ENCODE measurements at regions not wholly inside any gene's neighbourhood (a gene's known extent, or its start where the extent isn't known, plus 50 kb on each side); places are given as distances from the start of the nearest gene placed in this dataset.

DNA sequence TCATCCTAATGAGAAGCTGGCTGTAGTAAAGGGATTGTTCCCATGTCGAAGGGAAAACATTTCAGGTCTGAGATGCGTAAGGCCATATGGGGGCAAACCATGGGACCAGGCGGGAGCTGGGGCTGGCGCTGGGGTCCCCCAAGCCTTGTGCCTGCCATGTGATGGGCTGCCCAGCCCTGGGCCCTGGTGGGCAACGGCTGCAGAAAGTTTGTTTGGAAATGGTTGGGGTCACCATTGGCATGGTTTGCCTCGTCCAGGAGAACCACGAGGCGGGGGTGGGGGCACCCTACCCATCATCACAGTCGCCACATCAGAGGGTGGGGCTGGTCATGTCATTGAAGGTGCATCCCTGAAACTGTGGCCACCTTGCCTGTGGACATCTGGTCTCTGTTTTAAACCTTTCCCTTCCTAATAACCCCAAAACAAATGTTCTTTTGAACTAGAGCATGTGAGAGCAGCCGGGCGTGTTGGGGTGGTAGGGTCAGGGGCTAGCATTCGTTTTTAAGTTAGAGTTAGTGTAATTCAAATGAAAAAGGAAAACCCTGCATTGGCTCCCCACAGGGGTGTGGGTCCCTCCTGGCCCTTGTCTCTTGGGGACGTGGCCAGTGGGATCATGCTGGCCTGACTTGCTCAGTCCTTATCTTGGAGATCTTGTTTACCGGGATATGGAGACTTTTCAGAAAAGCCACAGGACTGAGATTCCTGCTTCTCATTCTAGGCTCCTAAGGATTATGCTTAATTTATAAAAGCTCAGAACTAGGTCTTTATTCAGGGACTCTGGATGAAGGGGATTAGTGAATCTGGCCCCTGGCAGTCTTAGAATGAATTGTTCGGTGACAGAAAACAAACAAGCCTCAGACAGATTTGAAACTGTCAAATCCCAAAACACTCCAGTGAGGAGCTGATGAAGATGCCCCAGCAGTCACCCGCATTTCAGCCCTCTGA lies 98.5 kb downstream of the CTTN start:
- intact Hi-C loops (cut with DNase I) = no loop called here
- no peaks in the 10 kb centered on the region for H3K27me3 ChIP-seq
- H3K27ac ChIP-seq = no peak overlapping the region
- WGBS, 3 donors = 78 to 81% (median 78%) methylated on average over 16 of the region's 16 CpGs
- no peaks in the 10 kb centered on the region for H3K4me1 ChIP-seq (ENCODE audit: insufficient read depth)
- no peaks in the 10 kb centered on the region for H3K9me3 ChIP-seq
- DNase-seq = peak in 2 of 5 donors; percentile 1 to 20
- H3K36me3 ChIP-seq = no peaks in the 10 kb centered on the region
- no peak for TF ChIP-seq POLR2A (IDR thresholded peaks at IDR 0.05)
- TF ChIP-seq, protein P1, sequence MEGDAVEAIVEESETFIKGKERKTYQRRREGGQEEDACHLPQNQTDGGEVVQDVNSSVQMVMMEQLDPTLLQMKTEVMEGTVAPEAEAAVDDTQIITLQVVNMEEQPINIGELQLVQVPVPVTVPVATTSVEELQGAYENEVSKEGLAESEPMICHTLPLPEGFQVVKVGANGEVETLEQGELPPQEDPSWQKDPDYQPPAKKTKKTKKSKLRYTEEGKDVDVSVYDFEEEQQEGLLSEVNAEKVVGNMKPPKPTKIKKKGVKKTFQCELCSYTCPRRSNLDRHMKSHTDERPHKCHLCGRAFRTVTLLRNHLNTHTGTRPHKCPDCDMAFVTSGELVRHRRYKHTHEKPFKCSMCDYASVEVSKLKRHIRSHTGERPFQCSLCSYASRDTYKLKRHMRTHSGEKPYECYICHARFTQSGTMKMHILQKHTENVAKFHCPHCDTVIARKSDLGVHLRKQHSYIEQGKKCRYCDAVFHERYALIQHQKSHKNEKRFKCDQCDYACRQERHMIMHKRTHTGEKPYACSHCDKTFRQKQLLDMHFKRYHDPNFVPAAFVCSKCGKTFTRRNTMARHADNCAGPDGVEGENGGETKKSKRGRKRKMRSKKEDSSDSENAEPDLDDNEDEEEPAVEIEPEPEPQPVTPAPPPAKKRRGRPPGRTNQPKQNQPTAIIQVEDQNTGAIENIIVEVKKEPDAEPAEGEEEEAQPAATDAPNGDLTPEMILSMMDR (IDR thresholded peaks at IDR 0.05) = no peak
- no peak for TF ChIP-seq EP300 (IDR thresholded peaks at IDR 0.05)
- no peak overlapping the region for H3K4me3 ChIP-seq

DNA sequence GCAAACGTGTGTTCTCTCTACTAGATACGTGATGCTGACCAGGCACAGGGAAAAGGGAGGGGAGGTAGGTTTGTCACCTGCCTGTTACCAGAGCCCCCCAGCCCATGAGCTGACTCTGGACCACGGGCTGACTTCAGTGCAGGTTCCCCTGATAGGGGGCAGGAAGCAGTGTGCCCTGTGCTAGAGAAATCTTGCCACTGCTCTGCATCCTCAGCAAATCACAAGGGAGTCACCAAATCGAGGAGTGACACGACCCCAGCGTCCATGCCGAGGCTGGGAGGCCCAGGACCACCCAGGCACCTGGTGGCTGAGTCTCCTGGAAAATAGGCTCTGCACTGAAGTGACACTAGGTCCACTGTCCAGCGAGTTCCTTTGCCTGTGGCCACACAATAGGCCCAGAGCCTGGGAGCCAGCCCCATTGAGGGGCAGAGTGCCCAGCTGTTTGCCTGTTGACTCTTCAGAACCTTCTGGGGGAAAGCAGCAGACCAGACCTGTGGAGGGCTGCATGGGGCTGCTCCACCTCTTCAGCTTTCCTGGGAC lies 99.3 kb downstream of the CTTN start:
- WGBS, 3 donors = 62 to 70% (median 68%) methylated on average over 7 to 8 of the region's 8 CpGs
- Histone ChIP-seq H3K4me3 (no peak overlapping the region), H3K36me3 (no peaks in the 10 kb centered on the region), H3K9me3 (no peaks in the 10 kb centered on the region), H3K4me1 (ENCODE audit: insufficient read depth) (no peaks in the 10 kb centered on the region), H3K27ac (no peak overlapping the region), H3K27me3 (no peaks in the 10 kb centered on the region)
- intact Hi-C loops (cut with DNase I) = no loop called here
- DNase-seq = peak in 2 of 5 donors; percentile 7 to 16
- no peak for TF ChIP-seq EP300 (IDR thresholded peaks at IDR 0.05)
- no peak for TF ChIP-seq POLR2A (IDR thresholded peaks at IDR 0.05)
- TF ChIP-seq, protein P1 (IDR thresholded peaks at IDR 0.05) = no peak

DNA sequence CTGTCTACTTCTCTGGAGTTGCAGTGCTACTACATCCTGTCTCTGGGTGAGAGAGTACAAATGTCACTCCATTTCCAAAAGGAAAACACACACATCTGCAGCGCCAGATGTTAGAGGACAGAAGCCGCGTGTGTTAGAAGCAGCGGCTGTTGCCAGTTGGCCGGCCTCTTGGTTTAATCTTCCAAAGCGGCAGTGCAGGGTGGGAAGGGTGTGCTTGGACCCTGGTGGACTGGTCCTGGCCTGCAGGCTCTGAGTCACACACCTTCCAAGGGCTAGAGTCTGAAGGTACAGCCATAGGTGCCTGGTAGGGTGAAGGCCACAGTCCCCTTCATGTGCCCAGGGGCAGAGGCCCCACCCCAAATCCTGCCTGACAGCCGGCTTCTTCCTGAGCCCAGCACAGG lies 99.8 kb downstream of the CTTN start:
- H3K36me3 ChIP-seq = no peaks in the 10 kb centered on the region
- no peaks in the 10 kb centered on the region for H3K9me3 ChIP-seq
- TF ChIP-seq POLR2A (IDR thresholded peaks at IDR 0.05) = no peak
- TF ChIP-seq, protein P1 (IDR thresholded peaks at IDR 0.05) = no peak
- no peak for TF ChIP-seq EP300 (IDR thresholded peaks at IDR 0.05)
- intact Hi-C loops (cut with DNase I) = no loop called here
- 29 to 38% (median 31%) methylated on average over 7 of the region's 7 CpGs for WGBS, 3 donors
- H3K4me1 ChIP-seq (ENCODE audit: insufficient read depth) = no peaks in the 10 kb centered on the region
- H3K27me3 ChIP-seq = no peaks in the 10 kb centered on the region
- H3K4me3 ChIP-seq = no peak overlapping the region
- H3K27ac ChIP-seq = no peak overlapping the region
- DNase-seq = peak in 2 of 5 donors; percentile 2 to 5

DNA sequence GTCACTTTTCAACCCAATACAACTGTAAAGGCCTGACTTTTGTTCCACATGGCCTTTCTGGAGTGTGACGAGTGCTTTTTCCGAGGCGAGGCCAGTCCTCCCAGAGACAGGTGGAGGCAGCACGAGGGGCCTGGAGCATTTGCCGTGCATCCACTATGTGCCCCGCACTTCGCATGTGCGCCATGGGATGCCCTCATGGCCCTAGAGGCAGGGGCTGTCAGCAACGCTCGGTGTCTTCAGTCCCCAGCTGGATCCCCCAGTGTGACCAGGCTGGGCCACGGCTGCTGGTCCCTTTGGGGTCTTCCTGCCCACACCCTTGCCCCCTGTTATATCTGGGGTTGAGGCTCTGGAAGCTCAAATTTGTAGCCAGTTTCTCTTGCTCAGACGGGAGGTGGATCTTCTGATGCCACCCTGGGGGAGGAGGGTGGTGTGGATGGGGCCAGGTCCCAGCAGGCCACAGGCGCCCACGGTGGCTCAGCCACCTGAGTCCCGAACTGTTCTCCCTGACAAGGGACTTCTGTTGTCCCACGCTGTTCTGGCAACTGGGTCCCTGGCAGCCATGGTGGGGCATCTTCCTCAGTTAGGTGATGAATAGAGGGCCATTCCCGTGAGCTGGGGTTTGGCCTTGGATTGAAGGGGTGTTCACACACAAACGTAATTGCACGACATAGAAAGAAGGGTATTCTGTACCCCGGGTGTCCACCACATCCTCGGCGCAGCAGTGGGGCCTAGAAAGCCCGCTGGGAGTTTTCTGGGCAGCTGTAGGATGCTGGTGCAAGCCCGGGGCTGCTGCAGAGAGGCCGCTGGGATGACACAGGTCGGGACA lies 100.9 kb downstream of the CTTN start:
- Histone ChIP-seq H3K4me1 (ENCODE audit: insufficient read depth) (no peaks in the 10 kb centered on the region), H3K27ac (no peak overlapping the region), H3K27me3 (no peaks in the 10 kb centered on the region), H3K36me3 (no peaks in the 10 kb centered on the region), H3K9me3 (no peaks in the 10 kb centered on the region), H3K4me3 (no peak overlapping the region)
- 91 to 96% (median 91%) methylated on average over 26 of the region's 26 CpGs for WGBS, 3 donors
- TF ChIP-seq, protein P1 (IDR thresholded peaks at IDR 0.05) = no peak
- no peak for TF ChIP-seq POLR2A (IDR thresholded peaks at IDR 0.05)
- TF ChIP-seq EP300 (IDR thresholded peaks at IDR 0.05) = no peak
- peak in 2 of 5 donors; percentile 5 to 10 for DNase-seq
- intact Hi-C loops (cut with DNase I) = no loop called here

Data from ovary (tissue), 7 donors.